Panc1 (cell line): ENCODE measurements at regions not wholly inside any gene's neighbourhood (a gene's known extent, or its start where the extent isn't known, plus 50 kb on each side); places are given as distances from the start of the nearest gene placed in this dataset.

Experiments used
- CTCF ChIP-seq: fragments of 450-650 bp; IDR thresholded peaks from 2 replicates; pipeline ENCODE4 v1.5.1; 2017; ENCODE audit warnings: mild to moderate bottlenecking
- POLR2AphosphoS5 ChIP-seq: IDR thresholded peaks from 2 replicates; pipeline ENCODE4 v1.6.1; 2012; ENCODE audit warnings: mild to moderate bottlenecking, low read depth, low read length, moderate library complexity
- REST ChIP-seq, 2 experiments: IDR thresholded peaks; 2 replicates each; pipeline ENCODE4 v1.6.1; 2011 to 2012; ENCODE audit warnings: low read depth in 2 of 2, control low read depth in 1 of 2, low read length in 1 of 2, mild to moderate bottlenecking in 1 of 2, moderate library complexity in 1 of 2; ENCODE audit not compliant: insufficient read depth in 1 of 2
- SIN3A ChIP-seq: IDR thresholded peaks from 2 replicates; pipeline ENCODE4 v1.6.1; 2012; ENCODE audit warnings: low read depth, mild to moderate bottlenecking, low read length, moderate library complexity, borderline replicate concordance; ENCODE audit not compliant: insufficient read depth

GRCh38 chr7:86328801-86329433 lies 314.8 kb upstream of the GRM3 start:
- no peak for TF ChIP-seq CTCF
- TF ChIP-seq SIN3A: no peak
- TF ChIP-seq POLR2AphosphoS5: no peak
- no peak for TF ChIP-seq REST (IDR thresholded peaks at IDR 0.05; ENCODE audit: insufficient read depth in 1 of 2, low read depth in 2 of 2, low read length in 1 of 2)
